NB4 (cell line): ENCODE measurements at regions not wholly inside any gene's neighbourhood (a gene's known extent, or its start where the extent isn't known, plus 50 kb on each side); places are given as distances from the start of the nearest gene placed in this dataset.
"Not testable (repeated sequence)": the region's sequence is repeated elsewhere in the genome, so short reads cannot be mapped to it uniquely, and the experiment has no call there.

Experiments used
- DNase-seq: peaks from one replicate; pipeline ENCODE4 v3.0.0; 2010; ENCODE audit warnings: low read depth
- H3K4me3 ChIP-seq: one replicate; pipeline ENCODE4 v1.5.1; 2011; ENCODE audit warnings: mild to moderate bottlenecking, low read depth, low read length, moderate library complexity
- CTCF ChIP-seq: IDR thresholded peaks from one replicate; pipeline ENCODE4 v1.5.1; 2012; ENCODE audit warnings: low read depth, low read length
- MAX ChIP-seq: IDR thresholded peaks from 2 replicates; pipeline ENCODE4 v1.6.1; 2011; ENCODE audit warnings: low read depth, low read length
- MYC ChIP-seq: IDR thresholded peaks from 2 replicates; pipeline ENCODE4 v1.6.1; 2011; ENCODE audit warnings: low read depth, low read length
- POLR2A ChIP-seq: IDR thresholded peaks from 2 replicates; pipeline ENCODE4 v1.6.1; 2011; ENCODE audit warnings: mild to moderate bottlenecking; ENCODE audit not compliant: insufficient read length; ENCODE audit errors: extremely low read depth

- no peak overlapping the region for H3K4me3 ChIP-seq
- TF ChIP-seq POLR2A: no peak
- no peak for TF ChIP-seq CTCF
- no peak for TF ChIP-seq MYC
- no peak for TF ChIP-seq MAX
- DNase-seq: no peak
Observed at GRCh38 chr10:14423111-14423744, 92.5 kb upstream of the FRMD4A start.

GRCh38 chr10:14422431-14422830, 91.7 kb upstream of the FRMD4A start:
- TF ChIP-seq MYC: no peak
- TF ChIP-seq CTCF: no peak
- no peak for TF ChIP-seq MAX
- no peak for TF ChIP-seq POLR2A
- DNase-seq: no peak
- H3K4me3 ChIP-seq: no peak overlapping the region

- no peak for DNase-seq
- no peak overlapping the region for H3K4me3 ChIP-seq
- TF ChIP-seq CTCF (no peak), MAX (no peak)
Observed at GRCh38 chr10:14421941-14422340, 91.2 kb upstream of the FRMD4A start.

GRCh38 chr10:14417336-14417735, 86.6 kb upstream of the FRMD4A start:
- H3K4me3 ChIP-seq, DNase-seq: not testable (repeated sequence)

- TF ChIP-seq CTCF (no peak), MYC (no peak), POLR2A (no peak), MAX (no peak)
- DNase-seq: no peak
- H3K4me3 ChIP-seq: no peak overlapping the region
Observed at GRCh38 chr10:14416308-14416700, 85.6 kb upstream of the FRMD4A start.

GRCh38 chr10:14415676-14416307, 85.1 kb upstream of the FRMD4A start:
- TF ChIP-seq MAX (no peak), POLR2A (no peak), CTCF (no peak), MYC (no peak)
- no peak for DNase-seq
- no peak overlapping the region for H3K4me3 ChIP-seq
